SK-N-SH (cell line): ENCODE measurements at regions not wholly inside any gene's neighbourhood (a gene's known extent, or its start where the extent isn't known, plus 50 kb on each side); places are given as distances from the start of the nearest gene placed in this dataset.

ENCODE experiments used
- CTCF ChIA-PET: fragments of 300-600, 350-600 bp; formaldehyde crosslinking; extraction: SDS; loops from one replicate; lab custom pipeline; 2021; lab: Yijun Ruan, JAX
- POLR2A ChIA-PET: fragments of 350-600 bp; sonication (Branson Sonifier 250); formaldehyde crosslinking; extraction: SDS; loops from one replicate; lab custom pipeline; 2020; ENCODE audit warnings: antibody characterized with exemption, inconsistent platforms; lab: Yijun Ruan, JAX
- DNase-seq: peaks from one replicate; pipeline ENCODE4 v3.0.0; 2012
- H2AFZ ChIP-seq: fragments of 200-600 bp; sonication (generic); 2 replicates; pipeline ENCODE4 v1.8.1; 2016; ENCODE audit warnings: antibody characterized with exemption, mild to moderate bottlenecking, low read depth
- H3F3A ChIP-seq: fragments of 200-600 bp; sonication (generic); replicated peaks from 2 replicates; pipeline ENCODE3; 2016; ENCODE audit warnings: antibody characterized with exemption, mild to moderate bottlenecking; ENCODE audit not compliant: insufficient read depth
- H3K27ac ChIP-seq, 2 experiments: fragments of 200-500 bp in 1 of 2; fragments of 200-600 bp in 1 of 2; sonication (Bioruptor generic) in 1 of 2; sonication (generic), shearing (Covaris generic) in 1 of 2; 2 replicates each; pipeline versions ENCODE4 v1.5.1 to v1.6.1; 2014 to 2016; ENCODE audit warnings: low read depth in 2 of 2, inconsistent platforms in 1 of 2, low read length in 1 of 2, mild to moderate bottlenecking in 1 of 2, mixed read lengths in 1 of 2
- H3K27me3 ChIP-seq: fragments of 200-600 bp; sonication (generic), shearing (Covaris generic); 2 replicates; pipeline ENCODE4 v1.6.1; 2016; ENCODE audit warnings: mixed run types; ENCODE audit not compliant: insufficient read depth
- H3K36me3 ChIP-seq, 2 experiments: fragments of 200-500 bp in 1 of 2; fragments of 200-600 bp in 1 of 2; sonication (Bioruptor generic) in 1 of 2; sonication (generic) in 1 of 2; replicated peaks in 1 of 2; 2 replicates each; pipeline versions ENCODE3 to v1.5.1; 2014 to 2016; ENCODE audit warnings: low read length in 1 of 2, mild to moderate bottlenecking in 1 of 2; ENCODE audit not compliant: insufficient read depth in 2 of 2, control insufficient read depth in 1 of 2
- H3K4me1 ChIP-seq, 2 experiments: fragments of 200-500 bp in 1 of 2; fragments of 200-600 bp in 1 of 2; sonication (Bioruptor generic) in 1 of 2; sonication (generic), shearing (Covaris generic) in 1 of 2; 2 replicates each; pipeline versions ENCODE4 v1.5.1 to v1.6.1; 2014 to 2016; ENCODE audit warnings: low read depth in 1 of 2, low read length in 1 of 2, mixed run types in 1 of 2; ENCODE audit not compliant: insufficient read depth in 2 of 2, control insufficient read depth in 1 of 2
- H3K4me2 ChIP-seq: fragments of 200-600 bp; sonication (generic), shearing (Covaris generic); 2 replicates; pipeline ENCODE4 v1.6.1; 2017; ENCODE audit warnings: mixed run types
- H3K4me3 ChIP-seq, 2 experiments: fragments of 200-500 bp in 1 of 2; fragments of 200-600 bp in 1 of 2; sonication (Bioruptor generic) in 1 of 2; sonication (generic), shearing (Covaris generic) in 1 of 2; 2 replicates each; pipeline versions ENCODE4 v1.5.1 to v1.8.1; 2014 to 2016; ENCODE audit warnings: low read depth in 2 of 2, inconsistent platforms in 1 of 2, low read length in 1 of 2, mild to moderate bottlenecking in 1 of 2, mixed read lengths in 1 of 2, moderate library complexity in 1 of 2
- H3K79me2 ChIP-seq: fragments of 200-600 bp; sonication (generic); 2 replicates; pipeline ENCODE4 v1.8.1; 2017; ENCODE audit warnings: mild to moderate bottlenecking; ENCODE audit not compliant: insufficient read depth
- H3K9ac ChIP-seq: fragments of 200-600 bp; sonication (generic); 2 replicates; pipeline ENCODE4 v1.6.1; 2017; ENCODE audit warnings: mixed run types
- H3K9me2 ChIP-seq: fragments of 200-600 bp; sonication (generic); 2 replicates; pipeline ENCODE4 v1.6.1; 2017; ENCODE audit warnings: mixed run types
- H3K9me3 ChIP-seq: fragments of 200-600 bp; sonication (generic); 2 replicates; pipeline ENCODE4 v1.6.1; 2017; ENCODE audit warnings: mixed run types, mild to moderate bottlenecking, moderate library complexity
- H4K20me1 ChIP-seq: fragments of 200-600 bp; sonication (generic); 2 replicates; pipeline ENCODE4 v1.6.1; 2017; ENCODE audit warnings: mild to moderate bottlenecking, mixed run types; ENCODE audit not compliant: insufficient read depth
- ELF1 ChIP-seq: IDR thresholded peaks from 2 replicates; pipeline ENCODE4 v1.4.0; 2012
- EZH2phosphoT487 ChIP-seq: fragments of 200-600 bp; sonication (generic); IDR thresholded peaks from 2 replicates; pipeline ENCODE4 v1.6.1; 2017; ENCODE audit warnings: low read depth, mixed run types, mild to moderate bottlenecking, antibody characterized with exemption, moderate library complexity, borderline replicate concordance
- FOSL2 ChIP-seq: IDR thresholded peaks from 2 replicates; pipeline ENCODE4 v1.4.0; 2012; ENCODE audit warnings: low read depth, mild to moderate bottlenecking, moderate library complexity, borderline replicate concordance
- GABPA ChIP-seq: IDR thresholded peaks from 2 replicates; pipeline ENCODE4 v1.4.0; 2012; ENCODE audit warnings: low read depth, mild to moderate bottlenecking
- GATA2 ChIP-seq: sonication (generic); formaldehyde crosslinking; IDR thresholded peaks from 2 replicates; pipeline ENCODE4 v1.5.0; 2020; ENCODE audit warnings: mild to moderate bottlenecking, missing genetic modification reagents
- JUND ChIP-seq: IDR thresholded peaks from 2 replicates; pipeline ENCODE4 v1.4.0; 2012
- MEF2A ChIP-seq: IDR thresholded peaks from 2 replicates; pipeline ENCODE4 v1.4.0; 2012; ENCODE audit warnings: low read depth, borderline replicate concordance
- NFIC ChIP-seq: IDR thresholded peaks from 2 replicates; pipeline ENCODE4 v1.4.0; 2012; ENCODE audit warnings: borderline replicate concordance
- RAD21 ChIP-seq: IDR thresholded peaks from 2 replicates; pipeline ENCODE4 v1.6.1; 2012; ENCODE audit warnings: mild to moderate bottlenecking, low read length
- RFX5 ChIP-seq: IDR thresholded peaks from 2 replicates; pipeline ENCODE4 v1.6.1; 2012; ENCODE audit warnings: mild to moderate bottlenecking, improper control_type of control experiment, low read length
- SIN3A ChIP-seq: IDR thresholded peaks from 2 replicates; pipeline ENCODE4 v1.6.1; 2012; ENCODE audit warnings: low read depth, mild to moderate bottlenecking, low read length, moderate library complexity, borderline replicate concordance
- TAF1 ChIP-seq: IDR thresholded peaks from 2 replicates; pipeline ENCODE4 v1.6.1; 2012; ENCODE audit warnings: low read depth, mild to moderate bottlenecking, low read length, moderate library complexity, borderline replicate concordance
- TEAD4 ChIP-seq: IDR thresholded peaks from 2 replicates; pipeline ENCODE4 v1.4.0; 2012; ENCODE audit warnings: mild to moderate bottlenecking, borderline replicate concordance; ENCODE audit not compliant: insufficient read depth
- WGBS: methylation state at CpG from one replicate; pipeline ENCODE4 v1.1.6; 2017; ENCODE audit warnings: low lambda C conversion rate; 5-methylcytosine and 5-hydroxymethylcytosine counted together
- TF ChIP-seq, protein P1 (sequence below): IDR thresholded peaks from 2 replicates; pipeline ENCODE4 v1.6.1; 2012; ENCODE audit warnings: mild to moderate bottlenecking, low read depth, low read length, moderate library complexity
- TF ChIP-seq, protein P2 (sequence below): IDR thresholded peaks from 2 replicates; pipeline ENCODE4 v1.4.0; 2012; ENCODE audit warnings: low read depth, borderline replicate concordance
- TF ChIP-seq, protein P3 (sequence below): fragments of 150-350 bp; IDR thresholded peaks from 2 replicates; pipeline ENCODE4 v1.6.1; 2017; ENCODE audit warnings: antibody characterized with exemption, low read length, low read depth, borderline replicate concordance
- TF ChIP-seq, protein P4 (sequence below): fragments of 150-350 bp; IDR thresholded peaks from 2 replicates; pipeline ENCODE4 v1.6.1; 2016; ENCODE audit warnings: mild to moderate bottlenecking, low read depth, low read length
- TF ChIP-seq, protein P5 (sequence below): IDR thresholded peaks from 2 replicates; pipeline ENCODE4 v1.4.0; 2012; ENCODE audit warnings: low read depth

DNA sequence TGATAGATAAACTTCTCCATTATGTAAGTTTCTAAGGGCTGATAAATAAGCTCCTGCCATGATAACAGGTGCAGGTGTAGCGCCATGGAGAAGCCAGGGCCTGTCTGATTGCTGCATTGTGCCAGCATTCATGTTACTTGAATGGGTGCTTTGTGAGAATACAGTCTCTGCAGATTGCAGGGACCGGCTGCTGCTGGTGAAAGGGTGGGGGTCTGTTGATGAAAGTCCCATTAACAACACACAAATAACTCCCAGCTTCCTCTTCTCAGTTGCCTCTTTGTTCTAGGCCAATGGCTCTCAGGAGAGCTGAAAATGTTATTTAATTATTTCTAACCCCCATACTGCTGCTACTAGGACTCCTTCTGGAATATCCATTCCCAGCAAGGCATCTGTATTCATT, 77.2 kb downstream of the RTP4 start:
- no peak for DNase-seq
- no peaks in the 10 kb centered on the region for H4K20me1 ChIP-seq
- H3K27ac ChIP-seq, result no peak overlapping the region
- H3K9me2 ChIP-seq, result no peaks in the 10 kb centered on the region
- H3K36me3 ChIP-seq, result no peaks in the 10 kb centered on the region
- H3K4me3 ChIP-seq, result no peak overlapping the region
- H2AFZ ChIP-seq, result no peak overlapping the region
- H3K27me3 ChIP-seq, result no peaks in the 10 kb centered on the region
- no peaks in the 10 kb centered on the region for H3K9me3 ChIP-seq
- no peaks in the 10 kb centered on the region for H3F3A ChIP-seq
- no peaks in the 10 kb centered on the region for H3K4me1 ChIP-seq
- no peaks in the 10 kb centered on the region for H3K79me2 ChIP-seq
- POLR2A ChIA-PET, result no interaction called here
- H3K4me2 ChIP-seq, result no peak overlapping the region
- CTCF ChIA-PET, result no interaction called here
- WGBS, result 4% methylated on average over 2 of the region's 2 CpGs
- no peak for TF ChIP-seq GABPA
- no peak for TF ChIP-seq GATA2
- no peak for TF ChIP-seq SIN3A
- TF ChIP-seq, protein P1, sequence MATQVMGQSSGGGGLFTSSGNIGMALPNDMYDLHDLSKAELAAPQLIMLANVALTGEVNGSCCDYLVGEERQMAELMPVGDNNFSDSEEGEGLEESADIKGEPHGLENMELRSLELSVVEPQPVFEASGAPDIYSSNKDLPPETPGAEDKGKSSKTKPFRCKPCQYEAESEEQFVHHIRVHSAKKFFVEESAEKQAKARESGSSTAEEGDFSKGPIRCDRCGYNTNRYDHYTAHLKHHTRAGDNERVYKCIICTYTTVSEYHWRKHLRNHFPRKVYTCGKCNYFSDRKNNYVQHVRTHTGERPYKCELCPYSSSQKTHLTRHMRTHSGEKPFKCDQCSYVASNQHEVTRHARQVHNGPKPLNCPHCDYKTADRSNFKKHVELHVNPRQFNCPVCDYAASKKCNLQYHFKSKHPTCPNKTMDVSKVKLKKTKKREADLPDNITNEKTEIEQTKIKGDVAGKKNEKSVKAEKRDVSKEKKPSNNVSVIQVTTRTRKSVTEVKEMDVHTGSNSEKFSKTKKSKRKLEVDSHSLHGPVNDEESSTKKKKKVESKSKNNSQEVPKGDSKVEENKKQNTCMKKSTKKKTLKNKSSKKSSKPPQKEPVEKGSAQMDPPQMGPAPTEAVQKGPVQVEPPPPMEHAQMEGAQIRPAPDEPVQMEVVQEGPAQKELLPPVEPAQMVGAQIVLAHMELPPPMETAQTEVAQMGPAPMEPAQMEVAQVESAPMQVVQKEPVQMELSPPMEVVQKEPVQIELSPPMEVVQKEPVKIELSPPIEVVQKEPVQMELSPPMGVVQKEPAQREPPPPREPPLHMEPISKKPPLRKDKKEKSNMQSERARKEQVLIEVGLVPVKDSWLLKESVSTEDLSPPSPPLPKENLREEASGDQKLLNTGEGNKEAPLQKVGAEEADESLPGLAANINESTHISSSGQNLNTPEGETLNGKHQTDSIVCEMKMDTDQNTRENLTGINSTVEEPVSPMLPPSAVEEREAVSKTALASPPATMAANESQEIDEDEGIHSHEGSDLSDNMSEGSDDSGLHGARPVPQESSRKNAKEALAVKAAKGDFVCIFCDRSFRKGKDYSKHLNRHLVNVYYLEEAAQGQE, result no peak
- no peak for TF ChIP-seq RFX5
- TF ChIP-seq NFIC, result no peak
- TF ChIP-seq EZH2phosphoT487, result no peak
- TF ChIP-seq MEF2A, result no peak
- TF ChIP-seq TEAD4, result no peak
- TF ChIP-seq TAF1, result no peak
- TF ChIP-seq JUND, result no peak
- TF ChIP-seq, protein P2, sequence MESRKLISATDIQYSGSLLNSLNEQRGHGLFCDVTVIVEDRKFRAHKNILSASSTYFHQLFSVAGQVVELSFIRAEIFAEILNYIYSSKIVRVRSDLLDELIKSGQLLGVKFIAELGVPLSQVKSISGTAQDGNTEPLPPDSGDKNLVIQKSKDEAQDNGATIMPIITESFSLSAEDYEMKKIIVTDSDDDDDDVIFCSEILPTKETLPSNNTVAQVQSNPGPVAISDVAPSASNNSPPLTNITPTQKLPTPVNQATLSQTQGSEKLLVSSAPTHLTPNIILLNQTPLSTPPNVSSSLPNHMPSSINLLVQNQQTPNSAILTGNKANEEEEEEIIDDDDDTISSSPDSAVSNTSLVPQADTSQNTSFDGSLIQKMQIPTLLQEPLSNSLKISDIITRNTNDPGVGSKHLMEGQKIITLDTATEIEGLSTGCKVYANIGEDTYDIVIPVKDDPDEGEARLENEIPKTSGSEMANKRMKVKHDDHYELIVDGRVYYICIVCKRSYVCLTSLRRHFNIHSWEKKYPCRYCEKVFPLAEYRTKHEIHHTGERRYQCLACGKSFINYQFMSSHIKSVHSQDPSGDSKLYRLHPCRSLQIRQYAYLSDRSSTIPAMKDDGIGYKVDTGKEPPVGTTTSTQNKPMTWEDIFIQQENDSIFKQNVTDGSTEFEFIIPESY, result no peak
- TF ChIP-seq, protein P3, sequence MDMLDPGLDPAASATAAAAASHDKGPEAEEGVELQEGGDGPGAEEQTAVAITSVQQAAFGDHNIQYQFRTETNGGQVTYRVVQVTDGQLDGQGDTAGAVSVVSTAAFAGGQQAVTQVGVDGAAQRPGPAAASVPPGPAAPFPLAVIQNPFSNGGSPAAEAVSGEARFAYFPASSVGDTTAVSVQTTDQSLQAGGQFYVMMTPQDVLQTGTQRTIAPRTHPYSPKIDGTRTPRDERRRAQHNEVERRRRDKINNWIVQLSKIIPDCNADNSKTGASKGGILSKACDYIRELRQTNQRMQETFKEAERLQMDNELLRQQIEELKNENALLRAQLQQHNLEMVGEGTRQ, result no peak
- TF ChIP-seq RAD21, result no peak
- TF ChIP-seq, protein P4, sequence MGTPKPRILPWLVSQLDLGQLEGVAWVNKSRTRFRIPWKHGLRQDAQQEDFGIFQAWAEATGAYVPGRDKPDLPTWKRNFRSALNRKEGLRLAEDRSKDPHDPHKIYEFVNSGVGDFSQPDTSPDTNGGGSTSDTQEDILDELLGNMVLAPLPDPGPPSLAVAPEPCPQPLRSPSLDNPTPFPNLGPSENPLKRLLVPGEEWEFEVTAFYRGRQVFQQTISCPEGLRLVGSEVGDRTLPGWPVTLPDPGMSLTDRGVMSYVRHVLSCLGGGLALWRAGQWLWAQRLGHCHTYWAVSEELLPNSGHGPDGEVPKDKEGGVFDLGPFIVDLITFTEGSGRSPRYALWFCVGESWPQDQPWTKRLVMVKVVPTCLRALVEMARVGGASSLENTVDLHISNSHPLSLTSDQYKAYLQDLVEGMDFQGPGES, result no peak
- TF ChIP-seq FOSL2, result no peak
- no peak for TF ChIP-seq ELF1
- TF ChIP-seq, protein P5, sequence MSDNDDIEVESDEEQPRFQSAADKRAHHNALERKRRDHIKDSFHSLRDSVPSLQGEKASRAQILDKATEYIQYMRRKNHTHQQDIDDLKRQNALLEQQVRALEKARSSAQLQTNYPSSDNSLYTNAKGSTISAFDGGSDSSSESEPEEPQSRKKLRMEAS, result no peak
- TF ChIP-seq, all 33 proteins: peak for 0
- no peak overlapping the region for H3K9ac ChIP-seq
